Astrocyte (in vitro differentiated cells and primary cell): ENCODE measurements at regions not wholly inside any gene's neighbourhood (a gene's known extent, or its start where the extent isn't known, plus 50 kb on each side); places are given as distances from the start of the nearest gene placed in this dataset.
"Not testable (repeated sequence)": the region's sequence is repeated elsewhere in the genome, so short reads cannot be mapped to it uniquely, and the experiment has no call there.

Experiments used
- DNase-seq: peaks from one replicate; pipeline ENCODE4 v3.0.0-alpha.2; 2010; ENCODE audit warnings: low read depth
- FAIRE-seq: peaks from 2 replicates; lab custom pipeline; 2011; peaks lifted over from hg19 to GRCh38; lab: Jason Lieb, UNC
- H2AFZ ChIP-seq: 2 replicates; pipeline ENCODE4 v1.6.0; 2012; ENCODE audit warnings: low read depth, low read length, inconsistent platforms
- H3K27ac ChIP-seq: 2 replicates; pipeline ENCODE4 v1.5.1; 2011; ENCODE audit warnings: low read depth, low read length, inconsistent platforms
- H3K27me3 ChIP-seq: 2 replicates; pipeline ENCODE4 v1.6.0; 2011; ENCODE audit warnings: low read length, inconsistent platforms; ENCODE audit not compliant: insufficient read depth
- H3K36me3 ChIP-seq: 2 replicates; pipeline ENCODE4 v1.5.1; 2011; ENCODE audit warnings: low read length, inconsistent platforms; ENCODE audit not compliant: insufficient read depth
- H3K4me1 ChIP-seq: 2 replicates; pipeline ENCODE4 v1.5.1; 2011; ENCODE audit warnings: low read length, inconsistent platforms; ENCODE audit not compliant: insufficient read depth
- H3K4me2 ChIP-seq: 2 replicates; pipeline ENCODE4 v1.6.0; 2012; ENCODE audit warnings: low read length, inconsistent platforms
- H3K4me3 ChIP-seq: 2 replicates; pipeline ENCODE4 v1.5.1; 2011; ENCODE audit warnings: low read depth, mild to moderate bottlenecking, low read length, inconsistent platforms; ENCODE audit not compliant: insufficient read depth
- H3K79me2 ChIP-seq: 2 replicates; pipeline ENCODE4 v1.6.0; 2012; ENCODE audit warnings: mild to moderate bottlenecking, low read length, inconsistent platforms; ENCODE audit not compliant: insufficient read depth
- H3K9ac ChIP-seq: 2 replicates; pipeline ENCODE4 v1.6.0; 2012; ENCODE audit warnings: mild to moderate bottlenecking, low read length, inconsistent platforms
- H3K9me3 ChIP-seq: 2 replicates; pipeline ENCODE4 v1.5.1; 2012; ENCODE audit warnings: low read depth, mild to moderate bottlenecking, low read length, inconsistent platforms; ENCODE audit not compliant: insufficient read depth
- H4K20me1 ChIP-seq: 2 replicates; pipeline ENCODE4 v1.6.0; 2012; ENCODE audit warnings: low read length, inconsistent platforms; ENCODE audit not compliant: insufficient read depth
- H3K27ac Mint-ChIP-seq: one replicate; pipeline ENCODE4 v1.8.0; 2021; ENCODE audit warnings: mild to moderate bottlenecking, mixed read lengths; ENCODE audit not compliant: unreplicated experiment
- H3K27me3 Mint-ChIP-seq: one replicate; pipeline ENCODE4 v1.8.0; 2021; ENCODE audit warnings: low read depth, mixed read lengths; ENCODE audit not compliant: unreplicated experiment
- H3K36me3 Mint-ChIP-seq: one replicate; pipeline ENCODE4 v1.8.0; 2021; ENCODE audit warnings: low read depth, mixed read lengths; ENCODE audit not compliant: unreplicated experiment
- H3K4me1 Mint-ChIP-seq: one replicate; pipeline ENCODE4 v1.8.0; 2021; ENCODE audit warnings: low read depth, mixed read lengths; ENCODE audit not compliant: unreplicated experiment
- H3K4me3 Mint-ChIP-seq: one replicate; pipeline ENCODE4 v1.8.0; 2021; ENCODE audit warnings: mild to moderate bottlenecking, moderate library complexity, mixed read lengths; ENCODE audit not compliant: unreplicated experiment
- H3K9me3 Mint-ChIP-seq: one replicate; pipeline ENCODE4 v1.8.0; 2021; ENCODE audit warnings: mild to moderate bottlenecking, mixed read lengths; ENCODE audit not compliant: unreplicated experiment
- CTCF ChIP-seq: IDR thresholded peaks from 2 replicates; pipeline ENCODE4 v1.5.1; 2011; ENCODE audit warnings: low read depth, mild to moderate bottlenecking, inconsistent platforms, low read length, moderate library complexity; ENCODE audit not compliant: insufficient read depth
- EZH2 ChIP-seq: IDR thresholded peaks from 2 replicates; pipeline ENCODE4 v1.6.1; 2012; ENCODE audit warnings: mild to moderate bottlenecking, low read length, inconsistent platforms; ENCODE audit not compliant: insufficient read depth

- no peak for FAIRE-seq
- H3K4me1 Mint-ChIP-seq = no peaks in the 10 kb centered on the region
Observed at GRCh38 chr12:114073076-114073475, 107.0 kb upstream of the RBM19 start.

DNA sequence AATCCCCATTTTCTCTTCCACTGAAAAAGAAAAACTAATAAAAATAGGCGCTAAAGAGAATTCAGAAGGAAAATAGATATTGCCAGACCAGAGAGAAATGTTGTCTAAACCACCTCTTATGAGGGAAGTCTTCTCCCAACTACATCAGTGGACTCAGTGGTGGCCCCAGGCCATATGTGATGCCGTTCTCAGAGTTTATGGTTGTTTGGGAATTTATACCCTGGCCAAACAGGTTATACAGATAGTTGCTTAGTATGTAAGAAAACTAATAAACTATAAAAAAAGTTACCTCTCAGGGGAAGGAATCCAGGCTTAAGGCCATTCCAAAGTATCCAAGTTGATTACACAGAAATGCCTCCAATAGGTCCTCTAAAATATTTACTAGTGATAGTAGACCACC is 103.4 kb upstream of the RBM19 start:
- no peak overlapping the region for H3K4me3 Mint-ChIP-seq
- no peaks in the 10 kb centered on the region for H3K4me1 ChIP-seq
- no peak overlapping the region for H3K4me2 ChIP-seq
- H2AFZ ChIP-seq = no peak overlapping the region
- H3K36me3 ChIP-seq = no peaks in the 10 kb centered on the region
- no peak overlapping the region for H3K27ac Mint-ChIP-seq
- no peak overlapping the region for H3K27ac ChIP-seq
- TF ChIP-seq EZH2 (no peak), CTCF (no peak)
- no peaks in the 10 kb centered on the region for H3K36me3 Mint-ChIP-seq
- no peak overlapping the region for H3K9ac ChIP-seq
- H3K4me1 Mint-ChIP-seq = no peaks in the 10 kb centered on the region
- peaks cover 10% of the 10 kb centered on the region for H3K9me3 Mint-ChIP-seq
- DNase-seq = no peak
- no peaks in the 10 kb centered on the region for H3K9me3 ChIP-seq
- no peaks in the 10 kb centered on the region for H4K20me1 ChIP-seq
- no peaks in the 10 kb centered on the region for H3K79me2 ChIP-seq
- no peak for FAIRE-seq
- H3K27me3 ChIP-seq = no peaks in the 10 kb centered on the region
- H3K27me3 Mint-ChIP-seq = peaks cover 61% of the 10 kb centered on the region
- H3K4me3 ChIP-seq = no peak overlapping the region

More at GRCh38 chr12:114073076-114073475, 107.0 kb upstream of the RBM19 start:
- Histone ChIP-seq H3K79me2 (no peaks in the 10 kb centered on the region), H3K36me3 (no peaks in the 10 kb centered on the region), H3K4me1 (no peaks in the 10 kb centered on the region), H3K4me3 (no peak overlapping the region), H3K9ac (no peak overlapping the region), H3K9me3 (no peaks in the 10 kb centered on the region), H4K20me1 (no peaks in the 10 kb centered on the region), H3K27me3 (no peaks in the 10 kb centered on the region), H3K4me2 (no peak overlapping the region), H3K27ac (no peak overlapping the region), H2AFZ (no peak overlapping the region)
- TF ChIP-seq EZH2 = no peak
- TF ChIP-seq CTCF = no peak
- Mint-ChIP-seq H3K27ac (no peak overlapping the region), H3K36me3 (no peaks in the 10 kb centered on the region), H3K27me3 (peaks cover 56% of the 10 kb centered on the region), H3K4me3 (no peak overlapping the region), H3K9me3 (peaks cover 12% of the 10 kb centered on the region)
- DNase-seq = no peak

DNA sequence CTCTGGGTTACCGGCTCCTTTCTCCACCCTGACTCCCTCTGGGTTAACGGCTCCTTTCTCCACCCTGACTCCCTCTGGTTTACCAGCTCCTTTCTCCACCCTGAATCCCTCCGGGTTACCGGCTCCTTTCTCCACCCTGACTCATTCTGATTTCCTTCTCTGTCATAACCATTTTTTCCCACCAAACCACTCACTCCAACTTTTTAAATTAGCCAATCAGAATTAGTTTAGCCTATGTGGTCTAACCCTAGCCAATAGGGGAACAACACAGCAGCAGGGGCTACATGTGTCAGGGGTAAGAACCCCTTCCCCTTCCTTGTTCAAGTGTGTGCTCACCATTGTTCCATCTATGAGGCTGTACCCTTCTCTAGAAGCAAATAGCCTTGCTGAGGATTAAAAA is 98.4 kb upstream of the RBM19 start:
- H2AFZ ChIP-seq = no peak overlapping the region
- no peak overlapping the region for H3K4me3 Mint-ChIP-seq
- no peaks in the 10 kb centered on the region for H3K4me1 Mint-ChIP-seq
- H3K9me3 ChIP-seq = no peaks in the 10 kb centered on the region
- H3K27me3 ChIP-seq = no peaks in the 10 kb centered on the region
- TF ChIP-seq EZH2 = no peak
- H3K4me3 ChIP-seq = no peak overlapping the region
- DNase-seq = no peak
- no peak overlapping the region for H3K27ac Mint-ChIP-seq
- no peak overlapping the region for H3K9ac ChIP-seq
- no peaks in the 10 kb centered on the region for H3K79me2 ChIP-seq
- H3K4me2 ChIP-seq = no peak overlapping the region
- H3K36me3 ChIP-seq = no peaks in the 10 kb centered on the region
- no peak for FAIRE-seq
- no peak overlapping the region for H3K27ac ChIP-seq
- no peaks in the 10 kb centered on the region for H3K36me3 Mint-ChIP-seq
- H3K4me1 ChIP-seq = no peaks in the 10 kb centered on the region
- peaks cover 6% of the 10 kb centered on the region for H3K9me3 Mint-ChIP-seq
- no peaks in the 10 kb centered on the region for H4K20me1 ChIP-seq
- peaks cover 30% of the 10 kb centered on the region for H3K27me3 Mint-ChIP-seq

DNA sequence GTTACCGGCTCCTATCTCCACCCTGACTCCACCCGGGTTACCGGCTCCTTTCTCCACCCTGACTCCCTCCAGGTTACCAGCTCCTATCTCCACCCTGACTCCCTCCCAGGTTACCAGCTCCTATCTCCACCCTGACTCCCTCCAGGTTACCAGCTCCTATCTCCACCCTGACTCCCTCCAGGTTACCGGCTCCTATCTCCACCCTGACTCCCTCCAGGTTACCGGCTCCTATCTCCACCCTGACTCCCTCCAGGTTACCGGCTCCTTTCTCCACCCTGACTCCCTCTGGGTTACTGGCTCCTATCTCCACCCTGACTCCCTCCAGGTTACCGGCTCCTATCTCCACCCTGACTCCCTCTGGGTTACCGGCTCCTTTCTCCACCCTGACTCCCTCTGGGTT is 97.9 kb upstream of the RBM19 start:
- not testable (repeated sequence) for DNase-seq, H3K4me3 Mint-ChIP-seq

More for the DNA sequence above, 97.9 kb upstream of the RBM19 start:
- H3K36me3 Mint-ChIP-seq, H3K27ac ChIP-seq, H3K9ac ChIP-seq, H4K20me1 ChIP-seq, H3K4me2 ChIP-seq, H3K27ac Mint-ChIP-seq, H3K79me2 ChIP-seq, H2AFZ ChIP-seq, H3K4me1 ChIP-seq, H3K9me3 Mint-ChIP-seq, H3K27me3 ChIP-seq, H3K9me3 ChIP-seq, FAIRE-seq, H3K36me3 ChIP-seq, H3K4me1 Mint-ChIP-seq, H3K4me3 ChIP-seq: not testable (repeated sequence)
- H3K27me3 Mint-ChIP-seq = peaks cover 30% of the 10 kb centered on the region
